ENCODE measurements at regions not wholly inside any gene's neighbourhood (a gene's known extent, or its start where the extent isn't known, plus 50 kb on each side); places are given as distances from the start of the nearest gene placed in this dataset.

DNA sequence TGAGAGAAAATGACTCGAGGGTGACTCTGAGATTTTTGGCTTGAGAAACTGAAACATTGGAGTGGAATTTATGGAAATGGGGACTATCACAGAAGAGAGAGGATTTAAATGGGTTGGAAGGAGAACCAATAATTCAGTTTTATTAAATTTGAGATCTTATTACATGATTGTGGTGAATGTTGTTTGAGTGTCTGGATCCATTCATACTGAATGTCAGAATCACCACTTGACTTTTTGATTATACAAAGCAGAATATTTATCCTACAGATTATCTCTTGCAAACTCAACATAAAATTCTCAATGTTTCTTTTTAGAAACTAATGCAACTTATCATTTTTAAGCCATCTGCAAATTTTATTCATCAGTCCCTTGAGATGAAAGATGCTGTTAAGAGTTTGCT is 332.8 kb downstream of the CNTN3 start:
- Histone ChIP-seq H3F3A (ENCODE audit: insufficient read depth, low read length) (no peaks in the 10 kb centered on the region), H3K27me3 (replicated peaks; ENCODE audit: insufficient read depth, low read length) (no peaks in the 10 kb centered on the region), H3K27ac (ENCODE audit: low read length) (no peak overlapping the region), H3K9me2 (replicated peaks; ENCODE audit: insufficient read depth, low read length) (no peaks in the 10 kb centered on the region), H3K36me3 (replicated peaks; ENCODE audit: insufficient read depth, low read length) (no peaks in the 10 kb centered on the region), H3K79me2 (ENCODE audit: low read length) (no peaks in the 10 kb centered on the region), H3K9me3 (replicated peaks; ENCODE audit: insufficient read depth, low read length) (no peaks in the 10 kb centered on the region), H3K9ac (ENCODE audit: low read length) (no peak overlapping the region), H3K4me2 (ENCODE audit: low read depth, low read length) (no peak overlapping the region), H3K4me1 (ENCODE audit: low read length) (no peaks in the 10 kb centered on the region), H2AFZ (ENCODE audit: low read length) (no peak overlapping the region), H4K20me1 (ENCODE audit: insufficient read depth, low read length) (no peaks in the 10 kb centered on the region; the same call in 1 of the 2 replicates), H3K4me3 (ENCODE audit: low read length) (no peak overlapping the region)
- DNase-seq: no peak
- TF ChIP-seq EZH2 (optimal IDR thresholded peaks at IDR 0.05; ENCODE audit: low read depth, low read length) (no peak), EZH2phosphoT487 (IDR thresholded peaks at IDR 0.05; ENCODE audit: low read length) (no peak)
- TF ChIP-seq, protein P1, sequence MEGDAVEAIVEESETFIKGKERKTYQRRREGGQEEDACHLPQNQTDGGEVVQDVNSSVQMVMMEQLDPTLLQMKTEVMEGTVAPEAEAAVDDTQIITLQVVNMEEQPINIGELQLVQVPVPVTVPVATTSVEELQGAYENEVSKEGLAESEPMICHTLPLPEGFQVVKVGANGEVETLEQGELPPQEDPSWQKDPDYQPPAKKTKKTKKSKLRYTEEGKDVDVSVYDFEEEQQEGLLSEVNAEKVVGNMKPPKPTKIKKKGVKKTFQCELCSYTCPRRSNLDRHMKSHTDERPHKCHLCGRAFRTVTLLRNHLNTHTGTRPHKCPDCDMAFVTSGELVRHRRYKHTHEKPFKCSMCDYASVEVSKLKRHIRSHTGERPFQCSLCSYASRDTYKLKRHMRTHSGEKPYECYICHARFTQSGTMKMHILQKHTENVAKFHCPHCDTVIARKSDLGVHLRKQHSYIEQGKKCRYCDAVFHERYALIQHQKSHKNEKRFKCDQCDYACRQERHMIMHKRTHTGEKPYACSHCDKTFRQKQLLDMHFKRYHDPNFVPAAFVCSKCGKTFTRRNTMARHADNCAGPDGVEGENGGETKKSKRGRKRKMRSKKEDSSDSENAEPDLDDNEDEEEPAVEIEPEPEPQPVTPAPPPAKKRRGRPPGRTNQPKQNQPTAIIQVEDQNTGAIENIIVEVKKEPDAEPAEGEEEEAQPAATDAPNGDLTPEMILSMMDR (IDR thresholded peaks at IDR 0.05; ENCODE audit: low read length): no peak

DNA sequence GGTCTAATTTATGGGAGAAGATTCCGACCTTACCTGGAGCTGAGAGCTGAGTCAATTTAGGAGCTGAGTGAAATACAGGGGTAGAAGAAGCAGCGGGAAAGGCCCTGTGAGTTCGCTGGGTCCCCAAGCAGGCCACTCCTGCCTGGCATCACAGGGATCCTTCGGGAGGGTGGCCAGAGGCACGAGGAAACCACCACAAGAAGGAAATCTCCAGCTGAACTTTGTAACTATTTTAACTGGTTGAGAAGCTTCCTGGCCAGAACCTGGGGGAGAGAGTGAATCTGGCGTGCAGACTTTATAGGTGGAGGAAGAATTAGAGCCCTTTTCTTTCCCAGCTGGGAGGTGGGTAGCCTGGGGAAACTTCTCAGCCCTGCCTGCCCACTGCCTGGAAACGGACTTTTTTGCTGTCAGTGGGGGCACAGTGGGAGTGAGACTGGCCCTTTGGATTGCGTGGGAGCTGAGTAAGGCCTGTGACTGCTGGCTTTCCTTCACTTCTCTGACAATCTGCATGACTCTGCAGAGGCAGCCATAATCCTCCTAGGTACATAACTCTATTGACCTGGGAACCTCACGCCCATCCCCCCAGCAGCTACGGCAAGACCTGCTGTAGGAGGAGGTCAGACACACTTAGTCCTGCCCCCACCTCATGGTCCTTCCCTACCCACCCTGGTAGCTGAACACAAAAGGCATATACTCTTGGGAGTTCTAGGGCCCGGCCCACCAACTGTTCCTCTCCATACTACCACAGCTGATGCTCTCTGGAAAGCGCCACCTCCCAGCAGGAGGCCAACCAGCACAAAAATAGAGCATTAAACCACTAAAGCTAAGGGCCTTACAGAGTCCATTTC is 340.7 kb downstream of the CNTN3 start:
- no peak overlapping the region for H3K4me3 ChIP-seq (ENCODE audit: low read length)
- no peaks in the 10 kb centered on the region for H3K79me2 ChIP-seq (ENCODE audit: low read length)
- no peaks in the 10 kb centered on the region for H3K9me3 ChIP-seq (replicated peaks; ENCODE audit: insufficient read depth, low read length)
- no peak for DNase-seq
- no peaks in the 10 kb centered on the region for H3K36me3 ChIP-seq (replicated peaks; ENCODE audit: insufficient read depth, low read length)
- TF ChIP-seq, protein P1 (IDR thresholded peaks at IDR 0.05; ENCODE audit: low read length): no peak
- TF ChIP-seq EZH2phosphoT487 (IDR thresholded peaks at IDR 0.05; ENCODE audit: low read length): no peak
- no peak for TF ChIP-seq EZH2 (optimal IDR thresholded peaks at IDR 0.05; ENCODE audit: low read depth, low read length)
- no peak overlapping the region for H3K4me2 ChIP-seq (ENCODE audit: low read depth, low read length)
- H3K27me3 ChIP-seq (replicated peaks; ENCODE audit: insufficient read depth, low read length): no peaks in the 10 kb centered on the region
- no peaks in the 10 kb centered on the region for H4K20me1 ChIP-seq (ENCODE audit: insufficient read depth, low read length)
- no peaks in the 10 kb centered on the region for H3K4me1 ChIP-seq (ENCODE audit: low read length)
- no peak overlapping the region for H3K27ac ChIP-seq (ENCODE audit: low read length)
- H3F3A ChIP-seq (ENCODE audit: insufficient read depth, low read length): no peaks in the 10 kb centered on the region
- H2AFZ ChIP-seq (ENCODE audit: low read length): no peak overlapping the region
- no peak overlapping the region for H3K9ac ChIP-seq (ENCODE audit: low read length)
- H3K9me2 ChIP-seq (replicated peaks; ENCODE audit: insufficient read depth, low read length): no peaks in the 10 kb centered on the region

DNA sequence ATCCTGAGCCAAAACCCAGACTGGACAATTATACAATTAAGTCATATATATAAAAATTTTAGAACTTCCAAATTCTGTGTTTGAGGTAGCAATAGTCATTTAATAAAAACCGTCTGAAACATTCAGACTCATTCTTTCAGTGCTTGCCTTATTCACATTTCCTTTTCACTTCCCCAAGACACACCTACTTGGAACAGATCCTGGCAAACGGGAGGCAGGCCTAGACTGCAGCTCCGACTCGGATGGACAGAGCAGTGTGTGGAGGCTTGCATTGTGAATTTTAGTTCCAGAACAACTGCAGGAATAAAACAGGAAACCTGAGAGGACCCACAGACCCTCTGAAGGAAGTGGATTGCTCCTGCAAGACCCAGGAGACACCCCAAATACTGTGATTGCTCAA is 341.4 kb downstream of the CNTN3 start:
- H3K9ac ChIP-seq (ENCODE audit: low read length): no peak overlapping the region
- H3K27ac ChIP-seq (ENCODE audit: low read length): no peak overlapping the region
- H3K4me2 ChIP-seq (ENCODE audit: low read depth, low read length): no peak overlapping the region
- no peaks in the 10 kb centered on the region for H3K9me3 ChIP-seq (replicated peaks; ENCODE audit: insufficient read depth, low read length)
- no peaks in the 10 kb centered on the region for H3K79me2 ChIP-seq (ENCODE audit: low read length)
- no peaks in the 10 kb centered on the region for H3K4me1 ChIP-seq (ENCODE audit: low read length)
- H3F3A ChIP-seq (ENCODE audit: insufficient read depth, low read length): no peaks in the 10 kb centered on the region
- DNase-seq: no peak
- no peaks in the 10 kb centered on the region for H4K20me1 ChIP-seq (ENCODE audit: insufficient read depth, low read length)
- no peaks in the 10 kb centered on the region for H3K9me2 ChIP-seq (replicated peaks; ENCODE audit: insufficient read depth, low read length)
- no peaks in the 10 kb centered on the region for H3K27me3 ChIP-seq (replicated peaks; ENCODE audit: insufficient read depth, low read length)
- TF ChIP-seq EZH2 (optimal IDR thresholded peaks at IDR 0.05; ENCODE audit: low read depth, low read length): no peak
- TF ChIP-seq EZH2phosphoT487 (IDR thresholded peaks at IDR 0.05; ENCODE audit: low read length): no peak
- TF ChIP-seq, protein P1 (IDR thresholded peaks at IDR 0.05; ENCODE audit: low read length): no peak
- H3K4me3 ChIP-seq (ENCODE audit: low read length): no peak overlapping the region
- H3K36me3 ChIP-seq (replicated peaks; ENCODE audit: insufficient read depth, low read length): no peaks in the 10 kb centered on the region
- H2AFZ ChIP-seq (ENCODE audit: low read length): no peak overlapping the region
